HEK293T (cell line): ENCODE measurements at regions not wholly inside any gene's neighbourhood (a gene's known extent, or its start where the extent isn't known, plus 50 kb on each side); places are given as distances from the start of the nearest gene placed in this dataset.
A peak's percentile ranks its signal among the peaks of the same experiment; 100 is the strongest.

Experiments
- CTCF ChIA-PET: fragments of 350-600 bp; formaldehyde crosslinking; extraction: SDS; loops from one replicate; lab custom pipeline; 2021; ENCODE audit warnings: antibody characterized with exemption, inconsistent platforms; lab: Yijun Ruan, JAX
- POLR2A ChIA-PET: fragments of 350-600 bp; formaldehyde crosslinking; extraction: SDS; loops from one replicate; lab custom pipeline; 2020; ENCODE audit warnings: antibody characterized with exemption, inconsistent platforms; lab: Yijun Ruan, JAX
- DNase-seq: peaks from one replicate; pipeline ENCODE4 v3.0.0; 2012; ENCODE audit warnings: mixed read lengths; ENCODE audit errors: extremely low spot score
- ARNT ChIP-seq: fragments of 450-650 bp; IDR thresholded peaks from 2 replicates; pipeline ENCODE4 v1.6.1; 2017; ENCODE audit warnings: mild to moderate bottlenecking
- BHLHE40 ChIP-seq: fragments of 450-650 bp; IDR thresholded peaks from 2 replicates; pipeline ENCODE4 v1.6.1; 2016; ENCODE audit warnings: mild to moderate bottlenecking, moderate library complexity, borderline replicate concordance
- CTBP1 ChIP-seq: fragments of 450-650 bp; IDR thresholded peaks from 2 replicates; pipeline ENCODE4 v1.6.1; 2016; ENCODE audit warnings: borderline replicate concordance
- ELF4 ChIP-seq: fragments of 450-650 bp; IDR thresholded peaks from 2 replicates; pipeline ENCODE4 v1.6.1; 2017; ENCODE audit warnings: antibody characterized with exemption
- FOXA1 ChIP-seq: fragments of 450-650 bp; IDR thresholded peaks from 2 replicates; pipeline ENCODE4 v1.6.1; 2016; ENCODE audit warnings: mild to moderate bottlenecking
- FOXK2 ChIP-seq: fragments of 450-650 bp; IDR thresholded peaks from 2 replicates; pipeline ENCODE4 v1.6.1; 2016; ENCODE audit warnings: mild to moderate bottlenecking
- FOXM1 ChIP-seq: fragments of 450-650 bp; IDR thresholded peaks from 2 replicates; pipeline ENCODE4 v1.6.1; 2017; ENCODE audit warnings: mild to moderate bottlenecking, borderline replicate concordance
- HDGF ChIP-seq: fragments of 450-650 bp; IDR thresholded peaks from 2 replicates; pipeline ENCODE4 v1.6.1; 2017; ENCODE audit warnings: antibody characterized with exemption, borderline replicate concordance
- L3MBTL2 ChIP-seq: fragments of 450-650 bp; conservative IDR thresholded peaks from 2 replicates; pipeline ENCODE4 v1.6.1; 2016; ENCODE audit warnings: mild to moderate bottlenecking
- LEF1 ChIP-seq: fragments of 450-650 bp; IDR thresholded peaks from 2 replicates; pipeline ENCODE4 v1.6.1; 2017; ENCODE audit warnings: mild to moderate bottlenecking, borderline replicate concordance
- NFRKB ChIP-seq: fragments of 450-650 bp; IDR thresholded peaks from 2 replicates; pipeline ENCODE4 v1.6.1; 2016; ENCODE audit warnings: mild to moderate bottlenecking, moderate library complexity
- SP1 ChIP-seq: fragments of 450-650 bp; IDR thresholded peaks from 2 replicates; pipeline ENCODE4 v1.6.1; 2017
- SUZ12 ChIP-seq: fragments of 450-650 bp; IDR thresholded peaks from 2 replicates; pipeline ENCODE4 v1.6.1; 2016; ENCODE audit warnings: mild to moderate bottlenecking
- TARDBP ChIP-seq: fragments of 450-650 bp; IDR thresholded peaks from 2 replicates; pipeline ENCODE4 v1.6.1; 2016
- ZNF384 ChIP-seq: fragments of 450-650 bp; IDR thresholded peaks from 2 replicates; pipeline ENCODE4 v1.6.1; 2016
- TF ChIP-seq, protein P1 (sequence below): fragments of 450-650 bp; IDR thresholded peaks from 2 replicates; pipeline ENCODE4 v1.6.1; 2016

DNA sequence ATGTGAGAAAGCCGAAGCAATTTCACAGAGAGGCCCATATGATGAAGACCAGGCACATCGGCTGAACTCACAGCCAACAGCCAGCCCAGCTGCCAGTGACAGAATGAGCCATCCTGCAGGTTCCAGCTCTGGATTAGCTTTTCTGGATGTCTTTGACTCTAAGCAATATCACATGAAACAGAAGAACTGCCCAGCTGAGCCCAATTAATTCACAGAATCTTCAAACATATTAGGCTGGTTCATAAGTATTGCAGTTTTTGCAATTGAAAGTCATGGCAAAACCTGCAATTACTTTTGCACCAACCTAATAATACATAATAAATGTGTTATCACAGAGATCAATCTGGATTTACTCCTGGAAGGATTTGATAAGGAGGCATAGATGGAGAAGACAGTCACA lies 299.9 kb downstream of the RAB28 start:
- TF ChIP-seq SUZ12, result no peak
- TF ChIP-seq HDGF, result no peak
- TF ChIP-seq ZNF384, result no peak
- TF ChIP-seq TARDBP, result no peak
- no peak for TF ChIP-seq LEF1
- TF ChIP-seq SP1, result no peak
- DNase-seq, result no peak
- CTCF ChIA-PET, result no interaction called here
- POLR2A ChIA-PET, result no interaction called here

DNA sequence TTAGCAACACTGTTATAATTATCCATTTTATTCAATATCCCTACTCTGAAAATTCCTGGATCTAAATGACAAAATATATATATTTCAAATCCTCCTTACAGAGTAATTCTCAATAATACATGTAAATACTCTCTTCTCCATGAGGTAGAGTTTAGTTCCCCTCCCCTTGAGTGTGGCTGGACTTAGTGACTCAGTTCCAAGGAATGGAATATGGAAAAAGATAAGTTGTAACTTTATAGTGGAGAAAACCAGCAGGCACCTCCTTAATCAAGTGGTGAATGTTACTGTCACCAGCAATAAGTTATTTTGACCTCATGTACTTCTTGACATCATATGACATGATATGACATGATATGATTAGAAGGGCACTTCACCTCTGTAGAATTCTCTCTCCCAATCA lies 302.0 kb downstream of the RAB28 start:
- TF ChIP-seq NFRKB (no peak), BHLHE40 (no peak), LEF1 (no peak), ZNF384 (no peak), FOXA1 (no peak), SP1 (no peak), SUZ12 (no peak)
- ChIA-PET POLR2A (no interaction called here), CTCF (no interaction called here)
- no peak for DNase-seq

DNA sequence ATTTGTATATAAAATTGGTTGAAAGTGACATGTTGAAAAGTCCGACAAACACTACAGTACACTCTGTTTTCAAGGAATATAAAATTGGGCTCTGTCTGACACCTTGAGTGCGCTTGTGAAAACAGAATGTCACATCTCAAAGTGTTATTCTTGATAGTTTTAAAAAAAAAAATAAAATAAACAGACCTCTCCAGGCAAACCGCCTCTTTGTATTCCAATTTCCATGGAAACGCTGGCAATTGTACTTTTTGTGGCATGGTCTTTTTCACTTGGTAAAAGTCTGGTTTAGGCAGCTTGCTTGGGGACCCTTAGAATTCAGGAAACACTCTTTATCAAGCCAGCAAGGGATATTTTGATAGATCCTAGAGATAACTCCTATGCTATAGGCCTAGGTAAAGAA lies 302.5 kb downstream of the RAB28 start:
- no peak for DNase-seq
- ChIA-PET POLR2A (no interaction called here), CTCF (no interaction called here)
- TF ChIP-seq FOXM1, result no peak
- TF ChIP-seq, protein P1, sequence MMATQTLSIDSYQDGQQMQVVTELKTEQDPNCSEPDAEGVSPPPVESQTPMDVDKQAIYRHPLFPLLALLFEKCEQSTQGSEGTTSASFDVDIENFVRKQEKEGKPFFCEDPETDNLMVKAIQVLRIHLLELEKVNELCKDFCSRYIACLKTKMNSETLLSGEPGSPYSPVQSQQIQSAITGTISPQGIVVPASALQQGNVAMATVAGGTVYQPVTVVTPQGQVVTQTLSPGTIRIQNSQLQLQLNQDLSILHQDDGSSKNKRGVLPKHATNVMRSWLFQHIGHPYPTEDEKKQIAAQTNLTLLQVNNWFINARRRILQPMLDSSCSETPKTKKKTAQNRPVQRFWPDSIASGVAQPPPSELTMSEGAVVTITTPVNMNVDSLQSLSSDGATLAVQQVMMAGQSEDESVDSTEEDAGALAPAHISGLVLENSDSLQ, result no peak
- no peak for TF ChIP-seq ARNT

DNA sequence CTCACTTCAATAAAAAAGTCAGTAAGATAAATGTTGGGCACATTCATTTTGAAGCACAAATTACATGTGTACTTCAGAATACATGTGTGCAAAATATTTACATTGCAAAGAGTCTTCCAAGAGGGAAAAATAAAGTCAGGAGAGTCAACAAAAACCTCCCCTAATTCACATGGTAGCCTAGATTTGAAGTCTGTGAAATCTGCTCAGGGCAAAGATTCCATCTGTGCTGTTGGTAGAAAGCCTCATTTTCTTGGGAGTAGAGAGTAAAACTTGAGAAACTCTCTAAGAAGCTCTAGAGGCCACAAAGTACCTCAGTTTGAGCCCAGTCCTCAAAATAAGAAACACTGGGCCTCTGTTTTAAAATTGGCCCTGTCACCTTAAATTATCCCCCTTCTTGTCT lies 303.4 kb downstream of the RAB28 start:
- ChIA-PET POLR2A (no interaction called here), CTCF (no interaction called here)
- no peak for DNase-seq
- no peak for TF ChIP-seq CTBP1
- no peak for TF ChIP-seq L3MBTL2
- no peak for TF ChIP-seq ZNF384
- TF ChIP-seq FOXK2, result no peak
- TF ChIP-seq HDGF, result no peak
- no peak for TF ChIP-seq FOXM1
- TF ChIP-seq, protein P1, result no peak
- no peak for TF ChIP-seq ARNT
- no peak for TF ChIP-seq NFRKB
- TF ChIP-seq SP1, result no peak
- no peak for TF ChIP-seq TARDBP
- no peak for TF ChIP-seq BHLHE40
- no peak for TF ChIP-seq FOXA1
- TF ChIP-seq LEF1, result no peak

DNA sequence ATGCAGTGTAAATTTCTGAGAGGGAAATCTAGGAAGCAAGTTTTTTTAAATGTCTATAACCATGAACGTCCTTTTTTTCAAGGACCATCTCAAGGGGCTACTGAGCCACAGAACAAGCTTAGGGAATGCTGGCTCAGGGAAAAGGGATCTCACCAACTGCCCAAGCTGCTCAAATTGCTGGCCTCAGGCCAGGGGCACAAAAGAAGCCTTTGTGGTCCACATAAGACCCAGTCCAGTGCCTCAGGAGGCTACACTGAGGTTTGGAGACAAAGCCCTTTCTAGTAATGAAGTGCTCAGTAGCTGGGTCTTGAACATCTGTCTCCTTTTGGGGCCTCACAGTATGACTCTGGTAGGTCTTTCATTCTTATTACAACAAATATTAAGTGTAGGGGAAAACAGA lies 305.5 kb downstream of the RAB28 start:
- no peak for DNase-seq
- TF ChIP-seq SP1 (no peak), TARDBP (no peak), FOXM1 (no peak), ZNF384 (no peak), HDGF (no peak), CTBP1 (no peak), BHLHE40 (no peak), NFRKB (no peak), ELF4 (no peak), FOXK2 (no peak), L3MBTL2 (no peak), FOXA1 (no peak), ARNT (no peak), SUZ12 (no peak)
- TF ChIP-seq, protein P1, result no peak
- POLR2A ChIA-PET, result no interaction called here
- CTCF ChIA-PET, result no interaction called here

DNA sequence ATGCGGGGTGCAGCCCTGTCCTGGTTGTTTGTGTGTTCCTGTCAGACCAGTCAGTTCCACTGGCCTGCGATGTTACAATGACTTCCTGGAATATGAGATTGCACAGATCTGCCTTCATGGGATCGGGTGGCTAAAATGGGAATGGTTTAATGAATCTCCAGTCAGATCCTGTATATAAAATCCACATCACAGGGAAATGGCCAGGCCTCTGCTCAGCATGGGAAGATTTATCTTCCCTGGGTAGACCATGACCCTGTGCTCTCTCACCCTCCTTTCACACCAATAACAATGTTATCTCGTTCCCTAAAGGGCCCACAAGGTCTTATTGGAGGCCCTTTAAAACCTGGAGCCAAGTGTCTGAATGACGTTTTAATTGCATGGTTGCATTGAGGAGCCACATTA lies 307.4 kb downstream of the RAB28 start:
- peak; percentile 19 for DNase-seq

More for the DNA sequence above, 307.4 kb downstream of the RAB28 start:
- CTCF ChIA-PET, result no interaction called here
- TF ChIP-seq FOXM1, result no peak
- no peak for TF ChIP-seq SP1
- no peak for TF ChIP-seq LEF1
- TF ChIP-seq FOXK2, result no peak
- TF ChIP-seq HDGF, result no peak
- TF ChIP-seq, protein P1, result peak; percentile 77
- POLR2A ChIA-PET, result no interaction called here
